ENCODE measurements at regions not wholly inside any gene's neighbourhood (a gene's known extent, or its start where the extent isn't known, plus 50 kb on each side); places are given as distances from the start of the nearest gene placed in this dataset.

DNA sequence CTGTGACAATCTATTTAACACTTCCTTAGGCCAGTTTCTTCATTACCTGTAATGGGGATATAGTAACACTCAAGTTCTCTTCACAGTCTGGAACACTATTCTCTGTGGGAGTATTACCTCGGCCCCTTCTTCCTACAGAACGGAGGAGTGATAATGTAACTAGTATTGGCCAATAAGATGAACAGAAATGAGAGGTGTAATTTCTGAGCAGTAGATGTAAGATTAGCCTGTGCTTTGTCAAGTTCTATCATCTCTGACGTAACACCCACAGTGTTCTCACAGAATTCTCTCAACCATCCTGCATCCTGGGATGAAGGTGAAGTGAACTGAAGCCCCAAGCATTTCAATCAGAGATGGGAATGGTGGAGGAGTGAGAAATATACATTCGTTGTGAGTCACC, 65.2 kb upstream of the TOP3B start:
- peaks cover 8% of the 10 kb centered on the region for H3K27me3 ChIP-seq
- H3K4me1 ChIP-seq: no peaks in the 10 kb centered on the region
- no peak overlapping the region for H3K27ac ChIP-seq
- no peak for ATAC-seq
- WGBS, 2 donors (ENCODE audit: low coverage in 1 of 2): 59 to 83% methylated on average over 3 to 4 of the region's 4 CpGs
- no peak overlapping the region for H3K4me3 ChIP-seq
- peaks cover 0 to 5% (median 0%) of the 10 kb centered on the region in 3 donors for H3K9me3 ChIP-seq
- TF ChIP-seq, protein P1, sequence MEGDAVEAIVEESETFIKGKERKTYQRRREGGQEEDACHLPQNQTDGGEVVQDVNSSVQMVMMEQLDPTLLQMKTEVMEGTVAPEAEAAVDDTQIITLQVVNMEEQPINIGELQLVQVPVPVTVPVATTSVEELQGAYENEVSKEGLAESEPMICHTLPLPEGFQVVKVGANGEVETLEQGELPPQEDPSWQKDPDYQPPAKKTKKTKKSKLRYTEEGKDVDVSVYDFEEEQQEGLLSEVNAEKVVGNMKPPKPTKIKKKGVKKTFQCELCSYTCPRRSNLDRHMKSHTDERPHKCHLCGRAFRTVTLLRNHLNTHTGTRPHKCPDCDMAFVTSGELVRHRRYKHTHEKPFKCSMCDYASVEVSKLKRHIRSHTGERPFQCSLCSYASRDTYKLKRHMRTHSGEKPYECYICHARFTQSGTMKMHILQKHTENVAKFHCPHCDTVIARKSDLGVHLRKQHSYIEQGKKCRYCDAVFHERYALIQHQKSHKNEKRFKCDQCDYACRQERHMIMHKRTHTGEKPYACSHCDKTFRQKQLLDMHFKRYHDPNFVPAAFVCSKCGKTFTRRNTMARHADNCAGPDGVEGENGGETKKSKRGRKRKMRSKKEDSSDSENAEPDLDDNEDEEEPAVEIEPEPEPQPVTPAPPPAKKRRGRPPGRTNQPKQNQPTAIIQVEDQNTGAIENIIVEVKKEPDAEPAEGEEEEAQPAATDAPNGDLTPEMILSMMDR (IDR thresholded peaks at IDR 0.05): no peak
- TF ChIP-seq POLR2A (IDR thresholded peaks at IDR 0.05) (no peak), POLR2AphosphoS5 (IDR thresholded peaks at IDR 0.05) (no peak), EP300 (IDR thresholded peaks at IDR 0.05) (no peak)
- no peaks in the 10 kb centered on the region for H3K36me3 ChIP-seq

DNA sequence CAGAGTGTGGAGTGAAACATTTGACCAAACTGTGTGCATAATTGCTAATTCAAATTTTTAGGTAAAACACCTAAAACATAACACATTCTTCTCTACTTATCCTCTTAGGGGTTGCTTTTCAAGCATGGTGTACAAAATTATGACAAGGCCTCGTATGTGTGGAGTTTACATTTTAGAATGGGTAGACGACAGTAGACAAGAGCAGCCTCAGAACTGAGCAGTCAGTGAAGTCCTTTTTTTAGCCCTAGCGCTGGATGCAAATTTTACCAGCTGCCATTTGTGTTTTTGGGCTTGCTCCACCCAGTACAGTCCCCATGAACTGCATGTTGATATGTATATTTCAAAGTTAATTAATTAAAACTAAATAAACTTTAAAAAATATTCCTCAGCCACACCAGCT, 64.7 kb upstream of the TOP3B start:
- no peaks in the 10 kb centered on the region for H3K36me3 ChIP-seq
- H3K9me3 ChIP-seq: peaks cover 0 to 1% (median 0%) of the 10 kb centered on the region in 3 donors
- no peak overlapping the region for H3K4me3 ChIP-seq
- no peaks in the 10 kb centered on the region for H3K4me1 ChIP-seq
- 50 to 63% methylated on average over 3 of the region's 3 CpGs for WGBS, 2 donors (ENCODE audit: low coverage in 1 of 2)
- TF ChIP-seq POLR2AphosphoS5 (IDR thresholded peaks at IDR 0.05): no peak
- no peak for TF ChIP-seq POLR2A (IDR thresholded peaks at IDR 0.05)
- no peak for TF ChIP-seq EP300 (IDR thresholded peaks at IDR 0.05)
- TF ChIP-seq, protein P1 (IDR thresholded peaks at IDR 0.05): no peak
- H3K27ac ChIP-seq: no peak overlapping the region
- no peak for ATAC-seq
- H3K27me3 ChIP-seq: peaks cover 8% of the 10 kb centered on the region

DNA sequence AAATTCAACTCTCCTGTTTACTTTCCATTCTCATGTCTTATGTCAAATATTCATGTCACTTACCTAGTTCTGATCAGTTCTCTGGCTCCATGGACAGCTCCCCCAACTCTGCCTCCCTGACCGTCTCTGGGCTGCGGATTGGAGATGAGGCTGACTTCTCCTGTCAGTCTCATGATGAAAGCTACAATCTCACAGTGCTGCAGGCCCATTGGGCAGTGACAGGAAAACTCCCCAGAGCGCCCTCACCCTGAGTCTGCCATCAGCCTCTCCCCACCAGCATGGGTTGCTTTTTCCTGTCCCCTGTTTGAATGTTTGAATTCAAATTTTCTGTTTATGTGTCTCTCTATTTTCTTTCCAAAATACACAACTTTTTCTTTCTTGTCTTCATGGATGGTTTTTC, 63.8 kb upstream of the TOP3B start:
- H3K4me3 ChIP-seq: no peak overlapping the region
- TF ChIP-seq POLR2A (IDR thresholded peaks at IDR 0.05): no peak
- H3K27ac ChIP-seq: no peak overlapping the region
- peaks cover 8% of the 10 kb centered on the region for H3K27me3 ChIP-seq
- WGBS, 2 donors (ENCODE audit: low coverage in 1 of 2): 44% methylated on average over 3 of the region's 3 CpGs; no CpG with 5 or more reads in 1 of the 2 donors
- no peaks in the 10 kb centered on the region for H3K9me3 ChIP-seq
- no peaks in the 10 kb centered on the region for H3K4me1 ChIP-seq
- no peaks in the 10 kb centered on the region for H3K36me3 ChIP-seq
- no peak for ATAC-seq

DNA sequence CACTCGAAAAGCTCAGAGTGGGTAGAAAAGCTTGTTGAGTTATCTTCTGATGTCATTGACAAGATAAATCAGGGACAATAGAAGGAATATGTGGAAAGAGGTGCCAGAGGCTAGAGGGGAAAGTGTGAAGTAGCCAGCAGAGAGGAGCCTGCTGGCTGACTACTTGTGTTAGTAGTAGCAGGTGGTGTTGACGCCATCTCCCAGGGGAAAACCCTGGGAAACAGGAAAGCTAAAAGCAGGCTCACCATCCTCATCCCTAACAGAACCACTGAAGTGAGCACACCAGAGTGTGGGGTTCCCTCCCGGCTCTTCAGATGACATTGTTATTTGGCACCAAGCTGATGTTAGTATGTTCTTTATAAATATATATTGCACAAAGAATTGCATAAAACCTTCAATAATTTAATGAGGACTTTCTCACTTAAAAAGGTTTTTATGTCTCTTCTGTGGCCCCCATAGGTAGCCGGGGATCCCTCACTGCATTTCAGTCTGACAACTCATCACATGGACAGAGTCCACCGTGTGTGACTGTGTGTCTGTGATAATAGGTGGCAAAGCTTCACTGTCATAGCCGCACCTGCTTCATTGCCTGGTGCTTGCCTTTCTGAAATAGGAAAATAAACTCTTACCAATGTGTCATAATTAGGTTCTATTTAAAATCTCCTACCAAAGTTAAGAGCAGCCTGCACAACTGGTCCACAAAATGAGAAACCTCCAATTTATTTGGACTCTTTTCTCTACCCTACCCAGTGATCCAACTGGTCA, 63.2 kb upstream of the TOP3B start:
- no peak for ATAC-seq
- Histone ChIP-seq H3K27ac (no peak overlapping the region), H3K36me3 (no peaks in the 10 kb centered on the region), H3K4me1 (no peaks in the 10 kb centered on the region), H3K4me3 (no peak overlapping the region), H3K27me3 (peaks cover 2% of the 10 kb centered on the region), H3K9me3 (no peaks in the 10 kb centered on the region)
- WGBS, 2 donors (ENCODE audit: low coverage in 1 of 2): 60 to 71% methylated on average over 6 of the region's 6 CpGs
- no peak for TF ChIP-seq POLR2A (IDR thresholded peaks at IDR 0.05)
- no peak for TF ChIP-seq EP300 (IDR thresholded peaks at IDR 0.05)
- no peak for TF ChIP-seq POLR2AphosphoS5 (IDR thresholded peaks at IDR 0.05)
- TF ChIP-seq, protein P1 (IDR thresholded peaks at IDR 0.05): no peak

DNA sequence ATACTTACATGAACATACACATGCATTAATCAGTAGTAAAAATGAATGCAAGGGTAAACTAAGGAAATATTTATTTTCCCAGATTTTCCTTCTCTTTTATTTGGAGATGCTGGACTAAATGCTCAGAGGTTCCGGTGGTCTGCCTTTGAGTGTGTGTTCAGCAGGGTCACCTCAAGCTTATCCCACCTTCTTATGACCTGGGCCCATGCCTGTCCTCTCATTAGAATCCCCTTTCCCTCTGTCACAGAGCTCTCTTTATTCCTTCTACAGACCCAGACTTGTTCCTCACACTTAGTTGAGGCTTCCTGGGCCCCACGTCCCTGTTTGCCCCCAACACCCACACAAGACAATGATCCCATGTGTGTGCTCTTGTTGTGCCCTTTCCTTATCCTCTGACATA, 61.6 kb upstream of the TOP3B start:
- no peak for ATAC-seq
- no peaks in the 10 kb centered on the region for H3K4me1 ChIP-seq
- H3K27me3 ChIP-seq: no peaks in the 10 kb centered on the region
- no peak overlapping the region for H3K27ac ChIP-seq
- no peak overlapping the region for H3K4me3 ChIP-seq
- H3K9me3 ChIP-seq: no peaks in the 10 kb centered on the region
- 58 to 83% methylated on average over 2 of the region's 2 CpGs for WGBS, 2 donors (ENCODE audit: low coverage in 1 of 2)
- no peak for TF ChIP-seq POLR2A (IDR thresholded peaks at IDR 0.05)
- TF ChIP-seq, protein P1 (IDR thresholded peaks at IDR 0.05): no peak
- TF ChIP-seq EP300 (IDR thresholded peaks at IDR 0.05): no peak
- no peak for TF ChIP-seq POLR2AphosphoS5 (IDR thresholded peaks at IDR 0.05)
- no peaks in the 10 kb centered on the region for H3K36me3 ChIP-seq
